ENCODE measurements at regions not wholly inside any gene's neighbourhood (a gene's known extent, or its start where the extent isn't known, plus 50 kb on each side); places are given as distances from the start of the nearest gene placed in this dataset.

GRCh38 chr11:110762590-110762989, 50.4 kb upstream of the ARHGAP20 start:
- TF ChIP-seq HDGF (IDR thresholded peaks at IDR 0.05; ENCODE audit: borderline replicate concordance) (no peak), BHLHE40 (IDR thresholded peaks at IDR 0.05; ENCODE audit: borderline replicate concordance) (no peak), ZNF384 (IDR thresholded peaks at IDR 0.05) (no peak), NFRKB (IDR thresholded peaks at IDR 0.05) (no peak)
